GM23338 (cell line): ENCODE measurements at regions not wholly inside any gene's neighbourhood (a gene's known extent, or its start where the extent isn't known, plus 50 kb on each side); places are given as distances from the start of the nearest gene placed in this dataset.

Source experiments
- ATAC-seq: fragments of 200-7000 bp; cut with Tn5 transposase; 3 replicates; pipeline ENCODE4 v1.9.1; 2020
- DNase-seq: peaks from one replicate; pipeline ENCODE4 v3.0.0-alpha.2; 2015; ENCODE audit warnings: low spot score
- H2AFZ ChIP-seq: fragments of 200-600 bp; sonication (generic); 2 replicates; pipeline ENCODE4 v1.8.0; 2016; ENCODE audit warnings: antibody characterized with exemption, mild to moderate bottlenecking, moderate library complexity
- H3F3A ChIP-seq: fragments of 200-600 bp; sonication (generic); replicated peaks from 2 replicates; pipeline ENCODE4 v1.8.0; 2017; ENCODE audit warnings: antibody characterized with exemption, mixed run types, low read depth
- H3K27ac ChIP-seq: fragments of 200-600 bp; sonication (generic); 2 replicates; pipeline ENCODE4 v1.6.1; 2016; ENCODE audit warnings: low read depth
- H3K27me3 ChIP-seq: fragments of 200-600 bp; sonication (generic); 2 replicates; pipeline ENCODE4 v1.8.0; 2016; ENCODE audit warnings: mild to moderate bottlenecking, mixed run types, moderate library complexity; ENCODE audit not compliant: insufficient read depth
- H3K36me3 ChIP-seq: fragments of 200-600 bp; sonication (generic); 2 replicates; pipeline ENCODE4 v1.8.0; 2016; ENCODE audit warnings: mild to moderate bottlenecking; ENCODE audit not compliant: insufficient read depth
- H3K4me1 ChIP-seq: fragments of 200-600 bp; sonication (generic); 2 replicates; pipeline ENCODE4 v1.8.0; 2016; ENCODE audit warnings: mild to moderate bottlenecking, moderate library complexity; ENCODE audit not compliant: insufficient read depth
- H3K4me2 ChIP-seq: fragments of 200-600 bp; sonication (generic); 2 replicates; pipeline ENCODE4 v1.7.1; 2017; ENCODE audit warnings: mixed run types
- H3K4me3 ChIP-seq: fragments of 200-600 bp; sonication (generic); 2 replicates; pipeline ENCODE4 v1.6.1; 2016; ENCODE audit warnings: mixed run types
- H3K79me2 ChIP-seq: fragments of 200-600 bp; sonication (generic); replicated peaks from 2 replicates; pipeline ENCODE4 v1.8.0; 2017; ENCODE audit warnings: mild to moderate bottlenecking; ENCODE audit not compliant: insufficient read depth
- H3K9me2 ChIP-seq: fragments of 200-600 bp; sonication (generic); 2 replicates; pipeline ENCODE4 v1.8.0; 2017; ENCODE audit not compliant: insufficient read depth
- H4K20me1 ChIP-seq: fragments of 200-600 bp; sonication (generic); replicated peaks from 2 replicates; pipeline ENCODE4 v1.8.0; 2017; ENCODE audit warnings: mild to moderate bottlenecking; ENCODE audit not compliant: insufficient read depth
- H3K27ac Mint-ChIP-seq: 2 replicates; pipeline ENCODE4 v1.8.0; 2020; ENCODE audit warnings: inconsistent platforms, mild to moderate bottlenecking, moderate library complexity, mixed read lengths
- H3K27me3 Mint-ChIP-seq: 3 replicates; pipeline ENCODE4 v1.8.0; 2022; ENCODE audit warnings: low read depth, mild to moderate bottlenecking, moderate library complexity, mixed read lengths, inconsistent platforms; ENCODE audit not compliant: insufficient read depth, poor library complexity
- H3K36me3 Mint-ChIP-seq: 3 replicates; pipeline ENCODE4 v1.8.0; 2021; ENCODE audit warnings: low read depth, mild to moderate bottlenecking, inconsistent platforms, moderate library complexity, mixed read lengths
- H3K4me1 Mint-ChIP-seq: 3 replicates; pipeline ENCODE4 v1.8.0; 2020; ENCODE audit warnings: mild to moderate bottlenecking, inconsistent platforms, mixed read lengths
- H3K4me3 Mint-ChIP-seq: 3 replicates; pipeline ENCODE4 v1.8.0; 2021; ENCODE audit warnings: moderate library complexity, mild to moderate bottlenecking, inconsistent platforms, mixed read lengths
- H3K9me3 Mint-ChIP-seq: 3 replicates; pipeline ENCODE4 v1.8.0; 2020; ENCODE audit warnings: moderate library complexity, mild to moderate bottlenecking, inconsistent platforms, mixed read lengths
- CREB1 ChIP-seq: fragments of 250-450 bp; sonication (Bioruptor Pico); IDR thresholded peaks from 2 replicates; pipeline ENCODE4 v1.5.0; 2020; ENCODE audit warnings: low read depth, mild to moderate bottlenecking, moderate library complexity
- CTCF ChIP-seq, 2 experiments: fragments of 200-600 bp in 1 of 2; sonication (generic) in 1 of 2; conservative IDR thresholded peaks; 2 replicates each; pipeline versions ENCODE4 v1.5.1 to v1.6.1; 2016 to 2017; ENCODE audit warnings: antibody characterized with exemption in 2 of 2, low read depth in 2 of 2, mild to moderate bottlenecking in 2 of 2, moderate library complexity in 1 of 2
- ETS1 ChIP-seq: IDR thresholded peaks from 2 replicates; pipeline ENCODE4 v1.6.1; 2016; ENCODE audit warnings: antibody characterized with exemption
- EZH2 ChIP-seq: fragments of 200-600 bp; sonication (generic); IDR thresholded peaks from one replicate; pipeline ENCODE4 v1.8.0; 2017; ENCODE audit warnings: antibody characterized with exemption, mild to moderate bottlenecking, low read depth; ENCODE audit not compliant: unreplicated experiment
- EZH2phosphoT487 ChIP-seq: fragments of 200-600 bp; sonication (generic); IDR thresholded peaks from one replicate; pipeline ENCODE4 v1.8.1; 2018; ENCODE audit warnings: antibody characterized with exemption; ENCODE audit not compliant: unreplicated experiment
- JUNB ChIP-seq: IDR thresholded peaks from one replicate; pipeline ENCODE4 v1.6.1; 2016; ENCODE audit warnings: antibody characterized with exemption; ENCODE audit not compliant: unreplicated experiment
- NANOG ChIP-seq: IDR thresholded peaks from 2 replicates; pipeline ENCODE4 v1.6.1; 2016; ENCODE audit warnings: antibody characterized with exemption, borderline replicate concordance
- POLR2AphosphoS5 ChIP-seq: IDR thresholded peaks from 2 replicates; pipeline ENCODE4 v1.6.1; 2016; ENCODE audit warnings: antibody characterized with exemption, low read depth
- REST ChIP-seq: IDR thresholded peaks from one replicate; pipeline ENCODE4 v1.6.1; 2018; ENCODE audit warnings: antibody characterized with exemption; ENCODE audit not compliant: unreplicated experiment
- STAT1 ChIP-seq: IDR thresholded peaks from one replicate; pipeline ENCODE4 v1.6.1; 2016; ENCODE audit warnings: antibody characterized with exemption; ENCODE audit not compliant: unreplicated experiment
- ZNF114 ChIP-seq: fragments of 250-450 bp; sonication (Bioruptor Pico); IDR thresholded peaks from 2 replicates; pipeline ENCODE4 v1.5.0; 2020; ENCODE audit warnings: mild to moderate bottlenecking, moderate library complexity
- ZNF462 ChIP-seq: fragments of 250-450 bp; sonication (Bioruptor Pico); IDR thresholded peaks from 2 replicates; pipeline ENCODE4 v1.5.0; 2020; ENCODE audit warnings: mild to moderate bottlenecking, moderate library complexity

GRCh38 chr13:56869671-56870070, 271.0 kb upstream of the PRR20A start:
- H3K27ac Mint-ChIP-seq = no peak overlapping the region

More at GRCh38 chr13:56869671-56870070, 271.0 kb upstream of the PRR20A start:
- no peaks in the 10 kb centered on the region for H4K20me1 ChIP-seq
- H2AFZ ChIP-seq = no peak overlapping the region
- no peaks in the 10 kb centered on the region for H3K27me3 ChIP-seq
- DNase-seq (no peak), ATAC-seq (no peak)
- no peaks in the 10 kb centered on the region for H3K36me3 Mint-ChIP-seq
- no peak for TF ChIP-seq ETS1
- TF ChIP-seq CTCF (conservative IDR thresholded peaks at IDR 0.05; ENCODE audit: low read depth in 2 of 2) = no peak
- TF ChIP-seq POLR2AphosphoS5 = no peak
- no peak for TF ChIP-seq EZH2phosphoT487
- TF ChIP-seq ZNF114 (CRISPR knock-in tag) = no peak
- TF ChIP-seq REST = no peak
- no peak for TF ChIP-seq EZH2
- TF ChIP-seq NANOG = no peak
- TF ChIP-seq ZNF462 (CRISPR knock-in tag) = no peak
- TF ChIP-seq CREB1 (CRISPR knock-in tag) = no peak
- TF ChIP-seq STAT1 = no peak
- no peak for TF ChIP-seq JUNB
- H3K9me2 ChIP-seq = no peaks in the 10 kb centered on the region
- no peaks in the 10 kb centered on the region; the same call in 2 of the 3 replicates for H3K4me1 Mint-ChIP-seq
- H3K27ac ChIP-seq = no peak overlapping the region
- H3K9me3 Mint-ChIP-seq = 0 out of 3 replicates have a peak, but pooled peaks cover 2% of the 10 kb centered on the region
- no peaks in the 10 kb centered on the region for H3K27me3 Mint-ChIP-seq
- no peak overlapping the region for H3K4me3 Mint-ChIP-seq
- H3K4me1 ChIP-seq = no peaks in the 10 kb centered on the region
- no peaks in the 10 kb centered on the region for H3F3A ChIP-seq
- H3K4me2 ChIP-seq = no peak overlapping the region
- H3K36me3 ChIP-seq = no peaks in the 10 kb centered on the region
- no peak overlapping the region for H3K4me3 ChIP-seq
- H3K79me2 ChIP-seq = no peaks in the 10 kb centered on the region
